ENCODE measurements at regions not wholly inside any gene's neighbourhood (a gene's known extent, or its start where the extent isn't known, plus 50 kb on each side); places are given as distances from the start of the nearest gene placed in this dataset.

- Mint-ChIP-seq H3K9me3 (ENCODE audit: unreplicated experiment) (peaks cover 19% of the 10 kb centered on the region), H3K4me1 (ENCODE audit: low read depth, unreplicated experiment) (peaks cover 4% of the 10 kb centered on the region), H3K4me3 (ENCODE audit: unreplicated experiment) (no peak overlapping the region), H3K27ac (ENCODE audit: unreplicated experiment) (no peak overlapping the region), H3K27me3 (ENCODE audit: low read depth, unreplicated experiment) (no peaks in the 10 kb centered on the region), H3K36me3 (ENCODE audit: low read depth, unreplicated experiment) (no peaks in the 10 kb centered on the region)
- Histone ChIP-seq H3K9me3 (ENCODE audit: insufficient read depth, low read depth, low read length) (no peaks in the 10 kb centered on the region), H4K20me1 (ENCODE audit: insufficient read depth, low read length) (no peaks in the 10 kb centered on the region), H3K79me2 (ENCODE audit: insufficient read depth, low read length) (no peaks in the 10 kb centered on the region), H3K4me3 (ENCODE audit: insufficient read depth, low read depth, low read length) (no peak overlapping the region), H3K36me3 (ENCODE audit: insufficient read depth, low read length) (no peaks in the 10 kb centered on the region), H2AFZ (ENCODE audit: low read depth, low read length) (no peak overlapping the region), H3K4me2 (ENCODE audit: low read length) (no peak overlapping the region), H3K27ac (ENCODE audit: low read depth, low read length) (no peak overlapping the region), H3K27me3 (ENCODE audit: insufficient read depth, low read length) (no peaks in the 10 kb centered on the region), H3K4me1 (ENCODE audit: insufficient read depth, low read length) (no peaks in the 10 kb centered on the region), H3K9ac (ENCODE audit: low read length) (no peak overlapping the region)
- no peak for DNase-seq (ENCODE audit: low read depth)
- FAIRE-seq, result no peak
- TF ChIP-seq CTCF (IDR thresholded peaks at IDR 0.05; ENCODE audit: insufficient read depth, low read depth, low read length) (no peak), EZH2 (IDR thresholded peaks at IDR 0.05; ENCODE audit: insufficient read depth, low read length) (no peak)
These were observed 940.2 kb downstream of the EFNA5 start for GRCh38 chr5:106730506-106730905.

GRCh38 chr5:106728208-106728607, 942.5 kb downstream of the EFNA5 start:
- Histone ChIP-seq H3K27ac (ENCODE audit: low read depth, low read length) (no peak overlapping the region), H3K4me3 (ENCODE audit: insufficient read depth, low read depth, low read length) (no peak overlapping the region), H2AFZ (ENCODE audit: low read depth, low read length) (no peak overlapping the region), H3K4me1 (ENCODE audit: insufficient read depth, low read length) (no peaks in the 10 kb centered on the region), H4K20me1 (ENCODE audit: insufficient read depth, low read length) (no peaks in the 10 kb centered on the region), H3K27me3 (ENCODE audit: insufficient read depth, low read length) (no peaks in the 10 kb centered on the region), H3K9me3 (ENCODE audit: insufficient read depth, low read depth, low read length) (no peaks in the 10 kb centered on the region), H3K36me3 (ENCODE audit: insufficient read depth, low read length) (no peaks in the 10 kb centered on the region), H3K9ac (ENCODE audit: low read length) (no peak overlapping the region), H3K4me2 (ENCODE audit: low read length) (no peak overlapping the region), H3K79me2 (ENCODE audit: insufficient read depth, low read length) (no peaks in the 10 kb centered on the region)
- H3K4me3 Mint-ChIP-seq (ENCODE audit: unreplicated experiment), result no peak overlapping the region
- peaks cover 4% of the 10 kb centered on the region for H3K4me1 Mint-ChIP-seq (ENCODE audit: low read depth, unreplicated experiment)
- TF ChIP-seq CTCF (IDR thresholded peaks at IDR 0.05; ENCODE audit: insufficient read depth, low read depth, low read length) (no peak), EZH2 (IDR thresholded peaks at IDR 0.05; ENCODE audit: insufficient read depth, low read length) (no peak)
- no peak overlapping the region for H3K27ac Mint-ChIP-seq (ENCODE audit: unreplicated experiment)
- no peaks in the 10 kb centered on the region for H3K27me3 Mint-ChIP-seq (ENCODE audit: low read depth, unreplicated experiment)
- no peak for FAIRE-seq
- H3K36me3 Mint-ChIP-seq (ENCODE audit: low read depth, unreplicated experiment), result no peaks in the 10 kb centered on the region
- peaks cover 9% of the 10 kb centered on the region for H3K9me3 Mint-ChIP-seq (ENCODE audit: unreplicated experiment)
- DNase-seq (ENCODE audit: low read depth), result no peak

GRCh38 chr5:106727071-106727470, 943.7 kb downstream of the EFNA5 start:
- no peak for FAIRE-seq

More at GRCh38 chr5:106727071-106727470, 943.7 kb downstream of the EFNA5 start:
- no peak overlapping the region for H2AFZ ChIP-seq (ENCODE audit: low read depth, low read length)
- Mint-ChIP-seq H3K36me3 (ENCODE audit: low read depth, unreplicated experiment) (no peaks in the 10 kb centered on the region), H3K9me3 (ENCODE audit: unreplicated experiment) (peaks cover 2% of the 10 kb centered on the region), H3K4me1 (ENCODE audit: low read depth, unreplicated experiment) (peaks cover 4% of the 10 kb centered on the region), H3K4me3 (ENCODE audit: unreplicated experiment) (no peak overlapping the region), H3K27ac (ENCODE audit: unreplicated experiment) (no peak overlapping the region), H3K27me3 (ENCODE audit: low read depth, unreplicated experiment) (no peaks in the 10 kb centered on the region)
- no peak overlapping the region for H3K4me3 ChIP-seq (ENCODE audit: insufficient read depth, low read depth, low read length)
- H3K9ac ChIP-seq (ENCODE audit: low read length), result no peak overlapping the region
- no peak overlapping the region for H3K4me2 ChIP-seq (ENCODE audit: low read length)
- no peaks in the 10 kb centered on the region for H3K27me3 ChIP-seq (ENCODE audit: insufficient read depth, low read length)
- no peak overlapping the region for H3K27ac ChIP-seq (ENCODE audit: low read depth, low read length)
- no peaks in the 10 kb centered on the region for H4K20me1 ChIP-seq (ENCODE audit: insufficient read depth, low read length)
- TF ChIP-seq EZH2 (IDR thresholded peaks at IDR 0.05; ENCODE audit: insufficient read depth, low read length) (no peak), CTCF (IDR thresholded peaks at IDR 0.05; ENCODE audit: insufficient read depth, low read depth, low read length) (no peak)
- no peaks in the 10 kb centered on the region for H3K79me2 ChIP-seq (ENCODE audit: insufficient read depth, low read length)
- no peaks in the 10 kb centered on the region for H3K4me1 ChIP-seq (ENCODE audit: insufficient read depth, low read length)
- no peak for DNase-seq (ENCODE audit: low read depth)
- no peaks in the 10 kb centered on the region for H3K36me3 ChIP-seq (ENCODE audit: insufficient read depth, low read length)
- no peaks in the 10 kb centered on the region for H3K9me3 ChIP-seq (ENCODE audit: insufficient read depth, low read depth, low read length)

Measured in astrocyte (in vitro differentiated cells and primary cell).